GM12873 (cell line): ENCODE measurements at regions not wholly inside any gene's neighbourhood (a gene's known extent, or its start where the extent isn't known, plus 50 kb on each side); places are given as distances from the start of the nearest gene placed in this dataset.

Source experiments
- CTCF ChIP-seq: IDR thresholded peaks from 2 replicates; pipeline ENCODE4 v1.5.1; 2012; ENCODE audit warnings: low read depth, mild to moderate bottlenecking, moderate library complexity, low read length, control low read depth; ENCODE audit not compliant: insufficient read depth; ENCODE audit errors: missing control alignments

- TF ChIP-seq CTCF = no peak
Measured at GRCh38 chr10:83289373-83289772, 849.9 kb upstream of the GHITM start.

GRCh38 chr10:83289948-83290347, 849.4 kb upstream of the GHITM start:
- no peak for TF ChIP-seq CTCF

GRCh38 chr10:83301732-83302131, 837.6 kb upstream of the GHITM start:
- no peak for TF ChIP-seq CTCF

- no peak for TF ChIP-seq CTCF
Measured at GRCh38 chr10:83302623-83303022, 836.7 kb upstream of the GHITM start.

- TF ChIP-seq CTCF = no peak
Measured at GRCh38 chr10:83310688-83311087, 828.6 kb upstream of the GHITM start.

GRCh38 chr10:83312570-83312969, 826.7 kb upstream of the GHITM start:
- no peak for TF ChIP-seq CTCF

- no peak for TF ChIP-seq CTCF
Measured at GRCh38 chr10:83332690-83333089, 806.6 kb upstream of the GHITM start.
